Endothelial cell of umbilical vein (primary cell): ENCODE measurements at regions not wholly inside any gene's neighbourhood (a gene's known extent, or its start where the extent isn't known, plus 50 kb on each side); places are given as distances from the start of the nearest gene placed in this dataset.

Source experiments
- BruUV-seq: library from RNA; stranded (reverse); fragments of 400-500 nt; replicated peaks from 2 replicates; lab custom pipeline; 2021; lab: Mats Ljungman, UMichigan
- CTCF ChIA-PET: fragments of 300-600, 350-600 bp; sonication (Branson Sonifier 250); formaldehyde crosslinking; loops from one replicate; lab custom pipeline; 2021; ENCODE audit warnings: antibody characterized with exemption, inconsistent platforms; lab: Charles Lee
- POLR2A ChIA-PET: fragments of 300-600, 350-600 bp; sonication (Branson Sonifier 250); formaldehyde crosslinking; loops from one replicate; lab custom pipeline; 2021; ENCODE audit warnings: antibody characterized with exemption, inconsistent platforms; lab: Charles Lee
- DNase-seq: peaks from one replicate; pipeline ENCODE4 v3.0.0-alpha.2; 2011; ENCODE audit warnings: low read depth, low spot score
- FAIRE-seq: peaks from 2 replicates; lab custom pipeline; 2011; peaks lifted over from hg19 to GRCh38; lab: Jason Lieb, UNC
- H2AFZ ChIP-seq: 2 replicates; pipeline ENCODE4 v1.6.0; 2012; ENCODE audit warnings: low read depth, low read length, control low read depth, inconsistent platforms
- H3K27ac ChIP-seq: 2 replicates; pipeline ENCODE4 v1.5.1; 2011; ENCODE audit warnings: low read depth, mild to moderate bottlenecking, control low read depth, low read length, moderate library complexity; ENCODE audit not compliant: insufficient read depth
- H3K27me3 ChIP-seq, 2 experiments: 2 replicates each; pipeline versions ENCODE4 v1.6.0 to v1.6.1; 2011; ENCODE audit warnings: low read length in 2 of 2, mixed read lengths in 1 of 2; ENCODE audit not compliant: control insufficient read depth in 2 of 2, insufficient read depth in 2 of 2
- H3K36me3 ChIP-seq, 2 experiments: 2 replicates in 1 of 2; 3 replicates in 1 of 2; pipeline ENCODE4 v1.5.1; 2011; ENCODE audit warnings: low read length in 2 of 2, mild to moderate bottlenecking in 1 of 2, moderate library complexity in 1 of 2; ENCODE audit not compliant: control insufficient read depth in 2 of 2, insufficient read depth in 2 of 2; ENCODE audit errors: extremely low read depth in 1 of 2
- H3K4me1 ChIP-seq: 3 replicates; pipeline ENCODE4 v1.5.1; 2011; ENCODE audit warnings: mild to moderate bottlenecking, low read length; ENCODE audit not compliant: control insufficient read depth, insufficient read depth; ENCODE audit errors: extremely low read depth
- H3K4me2 ChIP-seq: 2 replicates; pipeline ENCODE4 v1.6.1; 2011; ENCODE audit warnings: low read length, control low read depth, mixed read lengths; ENCODE audit not compliant: insufficient read depth
- H3K4me3 ChIP-seq, 3 experiments: fragments of 200-600 bp in 1 of 3; sonication (generic), shearing (Covaris generic) in 1 of 3; replicated peaks in 1 of 3; 2 replicates each; pipeline ENCODE4 v1.5.1; 2011 to 2016; ENCODE audit warnings: control low read depth in 3 of 3, low read length in 3 of 3, mild to moderate bottlenecking in 2 of 3, inconsistent platforms in 1 of 3, low read depth in 1 of 3, moderate library complexity in 1 of 3; ENCODE audit not compliant: insufficient read depth in 1 of 3
- H3K79me2 ChIP-seq: 2 replicates; pipeline ENCODE4 v1.6.0; 2012; ENCODE audit warnings: low read length, inconsistent platforms; ENCODE audit not compliant: control insufficient read depth, insufficient read depth
- H3K9ac ChIP-seq: replicated peaks from 2 replicates; pipeline ENCODE3; 2011; ENCODE audit warnings: low read length, control low read depth; ENCODE audit not compliant: insufficient read depth; ENCODE audit errors: extremely low read depth
- H3K9me1 ChIP-seq: replicated peaks from 3 replicates; pipeline ENCODE4 v1.6.0; 2011; ENCODE audit warnings: mild to moderate bottlenecking, low read length; ENCODE audit not compliant: control insufficient read depth, insufficient read depth; ENCODE audit errors: extremely low read depth
- H3K9me3 ChIP-seq: replicated peaks from 2 replicates; pipeline ENCODE4 v1.5.1; 2012; ENCODE audit warnings: low read length, inconsistent platforms; ENCODE audit not compliant: control insufficient read depth, insufficient read depth
- H4K20me1 ChIP-seq: replicated peaks from 2 replicates; pipeline ENCODE3; 2011; ENCODE audit warnings: mild to moderate bottlenecking, low read length; ENCODE audit not compliant: control insufficient read depth, insufficient read depth; ENCODE audit errors: extremely low read depth
- EZH2 ChIP-seq: IDR thresholded peaks from 2 replicates; pipeline ENCODE4 v1.6.1; 2012; ENCODE audit warnings: borderline replicate concordance, low read depth, mild to moderate bottlenecking, moderate library complexity, low read length, inconsistent platforms; ENCODE audit not compliant: severe bottlenecking
- FOS ChIP-seq: IDR thresholded peaks from 2 replicates; pipeline ENCODE4 v1.6.1; 2011; ENCODE audit warnings: mild to moderate bottlenecking, low read length, moderate library complexity, borderline replicate concordance; ENCODE audit not compliant: insufficient read depth
- GATA2 ChIP-seq: IDR thresholded peaks from 2 replicates; pipeline ENCODE4 v1.7.0; 2011; ENCODE audit warnings: low read depth, mild to moderate bottlenecking, moderate library complexity, mixed read lengths, low read length; ENCODE audit not compliant: insufficient read length, insufficient read depth
- JUN ChIP-seq: IDR thresholded peaks from 2 replicates; pipeline ENCODE4 v1.6.1; 2011; ENCODE audit warnings: borderline replicate concordance, low read depth; ENCODE audit not compliant: insufficient read length, insufficient read depth
- MYC ChIP-seq: IDR thresholded peaks from one replicate; pipeline ENCODE4 v1.6.1; 2011; ENCODE audit warnings: mild to moderate bottlenecking, low read depth, low read length
- POLR2A ChIP-seq: IDR thresholded peaks from 2 replicates; pipeline ENCODE4 v1.6.1; 2012; ENCODE audit warnings: low read depth, mild to moderate bottlenecking, control low read depth, low read length
- POLR2AphosphoS5 ChIP-seq: IDR thresholded peaks from 2 replicates; pipeline ENCODE4 v1.6.1; 2012; ENCODE audit warnings: low read depth, mild to moderate bottlenecking, control low read depth, low read length, moderate library complexity; ENCODE audit not compliant: insufficient read depth
- dilution Hi-C: fragments of 300-500 bp; cut with MboI; formaldehyde crosslinking; loops from one replicate; pipeline ENCODE4 v1.15.0; 2019; ENCODE audit warnings: low sequenced_read_pairs; ENCODE audit not compliant: extremely low pct_ligation_motif_present
- intact Hi-C: fragments of 100-400 bp; cut with micrococcal nuclease; formaldehyde crosslinking; loops from one replicate; pipeline ENCODE4 v1.10.0; 2022
- TF ChIP-seq, protein P1 (sequence below): IDR thresholded peaks from 2 replicates; pipeline ENCODE4 v1.6.1; 2011; ENCODE audit not compliant: insufficient read depth, insufficient read length
- TF ChIP-seq, protein P2 (sequence below), 2 donors: IDR thresholded peaks; 1 replicate in 1 of 2; 2 replicates in 1 of 2; pipeline ENCODE4 v1.5.1; 2011; ENCODE audit warnings: low read length in 2 of 2, mild to moderate bottlenecking in 2 of 2, moderate library complexity in 2 of 2, control low read depth in 1 of 2, inconsistent platforms in 1 of 2, low read depth in 1 of 2; ENCODE audit not compliant: insufficient read depth in 1 of 2; ENCODE audit errors: extremely low read depth in 1 of 2

DNA sequence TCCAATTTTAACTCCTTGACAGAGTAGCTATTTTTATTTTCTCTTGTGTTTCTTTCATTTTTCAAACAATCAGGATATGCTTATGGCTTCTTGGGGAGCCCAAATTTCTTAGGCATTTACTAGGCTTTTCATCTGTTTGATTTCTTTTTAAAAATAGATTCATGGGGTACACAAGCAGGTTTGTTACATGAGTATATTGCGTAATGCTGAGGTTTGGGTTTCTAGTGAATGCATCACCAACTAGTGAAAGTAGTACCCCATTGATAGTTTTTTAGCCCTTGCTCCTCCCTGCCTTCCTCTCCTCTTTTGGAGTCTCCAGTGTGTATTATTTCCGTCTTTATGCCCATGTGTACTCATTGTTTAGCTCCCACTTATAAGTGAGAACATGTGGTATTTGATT is 190.7 kb downstream of the CENPF start:
- BruUV-seq: no TSS peak

More for the DNA sequence above, 190.7 kb downstream of the CENPF start:
- no peaks in the 10 kb centered on the region for H3K4me1 ChIP-seq
- no peaks in the 10 kb centered on the region for H3K9me3 ChIP-seq
- DNase-seq: no peak
- no peak overlapping the region for H3K9ac ChIP-seq
- H3K27ac ChIP-seq: no peak overlapping the region
- CTCF ChIA-PET: no interaction called here
- H3K79me2 ChIP-seq: no peaks in the 10 kb centered on the region
- H3K27me3 ChIP-seq: no peaks in the 10 kb centered on the region
- intact Hi-C loops (no loop called here), dilution Hi-C loops (no loop called here)
- no peak overlapping the region for H3K4me3 ChIP-seq
- no peak overlapping the region for H2AFZ ChIP-seq
- no peaks in the 10 kb centered on the region for H3K36me3 ChIP-seq
- H3K9me1 ChIP-seq: no peaks in the 10 kb centered on the region
- POLR2A ChIA-PET: no interaction called here
- no peak overlapping the region for H3K4me2 ChIP-seq
- H4K20me1 ChIP-seq: peaks cover 2% of the 10 kb centered on the region
- FAIRE-seq: no peak
- TF ChIP-seq EZH2 (no peak), POLR2A (no peak), MYC (no peak), GATA2 (no peak), FOS (no peak), JUN (no peak), POLR2AphosphoS5 (no peak)
- TF ChIP-seq, protein P1, sequence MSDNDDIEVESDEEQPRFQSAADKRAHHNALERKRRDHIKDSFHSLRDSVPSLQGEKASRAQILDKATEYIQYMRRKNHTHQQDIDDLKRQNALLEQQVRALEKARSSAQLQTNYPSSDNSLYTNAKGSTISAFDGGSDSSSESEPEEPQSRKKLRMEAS: no peak
- TF ChIP-seq, protein P2, sequence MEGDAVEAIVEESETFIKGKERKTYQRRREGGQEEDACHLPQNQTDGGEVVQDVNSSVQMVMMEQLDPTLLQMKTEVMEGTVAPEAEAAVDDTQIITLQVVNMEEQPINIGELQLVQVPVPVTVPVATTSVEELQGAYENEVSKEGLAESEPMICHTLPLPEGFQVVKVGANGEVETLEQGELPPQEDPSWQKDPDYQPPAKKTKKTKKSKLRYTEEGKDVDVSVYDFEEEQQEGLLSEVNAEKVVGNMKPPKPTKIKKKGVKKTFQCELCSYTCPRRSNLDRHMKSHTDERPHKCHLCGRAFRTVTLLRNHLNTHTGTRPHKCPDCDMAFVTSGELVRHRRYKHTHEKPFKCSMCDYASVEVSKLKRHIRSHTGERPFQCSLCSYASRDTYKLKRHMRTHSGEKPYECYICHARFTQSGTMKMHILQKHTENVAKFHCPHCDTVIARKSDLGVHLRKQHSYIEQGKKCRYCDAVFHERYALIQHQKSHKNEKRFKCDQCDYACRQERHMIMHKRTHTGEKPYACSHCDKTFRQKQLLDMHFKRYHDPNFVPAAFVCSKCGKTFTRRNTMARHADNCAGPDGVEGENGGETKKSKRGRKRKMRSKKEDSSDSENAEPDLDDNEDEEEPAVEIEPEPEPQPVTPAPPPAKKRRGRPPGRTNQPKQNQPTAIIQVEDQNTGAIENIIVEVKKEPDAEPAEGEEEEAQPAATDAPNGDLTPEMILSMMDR (IDR thresholded peaks at IDR 0.05; ENCODE audit: extremely low read depth in 1 of 2, insufficient read depth in 1 of 2, low read depth in 1 of 2, low read length in 2 of 2): no peak
